HL-60 (cell line): ENCODE measurements at regions not wholly inside any gene's neighbourhood (a gene's known extent, or its start where the extent isn't known, plus 50 kb on each side); places are given as distances from the start of the nearest gene placed in this dataset.

ENCODE experiments used
- CTCF ChIP-seq: IDR thresholded peaks from one replicate; pipeline ENCODE4 v1.5.1; 2011; ENCODE audit warnings: low read length, control low read depth, inconsistent platforms; ENCODE audit not compliant: insufficient read depth
- SPI1 ChIP-seq: IDR thresholded peaks from 2 replicates; pipeline ENCODE4 v1.6.1; 2012; ENCODE audit warnings: low read depth, mild to moderate bottlenecking, borderline replicate concordance

- TF ChIP-seq CTCF (no peak), SPI1 (no peak)
These were observed 177.7 kb downstream of the CRLF2 start for GRCh38 chrX:1034717-1035116.
